ENCODE measurements at regions not wholly inside any gene's neighbourhood (a gene's known extent, or its start where the extent isn't known, plus 50 kb on each side); places are given as distances from the start of the nearest gene placed in this dataset.

DNA sequence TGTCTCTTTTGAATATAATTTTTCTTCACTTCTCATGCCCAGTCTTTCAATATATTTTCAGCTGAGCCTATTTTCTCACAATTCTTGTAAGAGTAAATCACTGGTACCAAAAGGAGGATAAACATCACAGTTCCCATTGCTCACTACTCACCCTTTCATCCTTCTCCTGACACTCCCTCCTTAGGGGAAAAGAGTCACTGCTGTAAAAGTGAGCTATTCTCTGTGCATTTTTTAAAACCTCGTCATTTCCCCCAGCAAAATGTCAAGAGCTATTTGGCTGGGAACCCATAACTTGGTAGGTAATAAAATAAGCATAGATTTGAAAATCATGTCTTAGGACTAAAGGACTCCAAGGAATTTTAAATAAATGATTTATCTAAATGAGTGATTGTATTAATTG is 340.1 kb upstream of the GYPC start:
- TF ChIP-seq ZNF331 (CRISPR knock-in tag; IDR thresholded peaks at IDR 0.05; ENCODE audit: low read depth) (no peak), NANOG (IDR thresholded peaks at IDR 0.05; ENCODE audit: borderline replicate concordance) (no peak), POLR2AphosphoS5 (IDR thresholded peaks at IDR 0.05; ENCODE audit: low read depth) (no peak), JUNB (IDR thresholded peaks at IDR 0.05; ENCODE audit: unreplicated experiment) (no peak), EZH2phosphoT487 (IDR thresholded peaks at IDR 0.05; ENCODE audit: unreplicated experiment) (no peak), STAT1 (IDR thresholded peaks at IDR 0.05; ENCODE audit: unreplicated experiment) (no peak)
- TF ChIP-seq, protein P1, sequence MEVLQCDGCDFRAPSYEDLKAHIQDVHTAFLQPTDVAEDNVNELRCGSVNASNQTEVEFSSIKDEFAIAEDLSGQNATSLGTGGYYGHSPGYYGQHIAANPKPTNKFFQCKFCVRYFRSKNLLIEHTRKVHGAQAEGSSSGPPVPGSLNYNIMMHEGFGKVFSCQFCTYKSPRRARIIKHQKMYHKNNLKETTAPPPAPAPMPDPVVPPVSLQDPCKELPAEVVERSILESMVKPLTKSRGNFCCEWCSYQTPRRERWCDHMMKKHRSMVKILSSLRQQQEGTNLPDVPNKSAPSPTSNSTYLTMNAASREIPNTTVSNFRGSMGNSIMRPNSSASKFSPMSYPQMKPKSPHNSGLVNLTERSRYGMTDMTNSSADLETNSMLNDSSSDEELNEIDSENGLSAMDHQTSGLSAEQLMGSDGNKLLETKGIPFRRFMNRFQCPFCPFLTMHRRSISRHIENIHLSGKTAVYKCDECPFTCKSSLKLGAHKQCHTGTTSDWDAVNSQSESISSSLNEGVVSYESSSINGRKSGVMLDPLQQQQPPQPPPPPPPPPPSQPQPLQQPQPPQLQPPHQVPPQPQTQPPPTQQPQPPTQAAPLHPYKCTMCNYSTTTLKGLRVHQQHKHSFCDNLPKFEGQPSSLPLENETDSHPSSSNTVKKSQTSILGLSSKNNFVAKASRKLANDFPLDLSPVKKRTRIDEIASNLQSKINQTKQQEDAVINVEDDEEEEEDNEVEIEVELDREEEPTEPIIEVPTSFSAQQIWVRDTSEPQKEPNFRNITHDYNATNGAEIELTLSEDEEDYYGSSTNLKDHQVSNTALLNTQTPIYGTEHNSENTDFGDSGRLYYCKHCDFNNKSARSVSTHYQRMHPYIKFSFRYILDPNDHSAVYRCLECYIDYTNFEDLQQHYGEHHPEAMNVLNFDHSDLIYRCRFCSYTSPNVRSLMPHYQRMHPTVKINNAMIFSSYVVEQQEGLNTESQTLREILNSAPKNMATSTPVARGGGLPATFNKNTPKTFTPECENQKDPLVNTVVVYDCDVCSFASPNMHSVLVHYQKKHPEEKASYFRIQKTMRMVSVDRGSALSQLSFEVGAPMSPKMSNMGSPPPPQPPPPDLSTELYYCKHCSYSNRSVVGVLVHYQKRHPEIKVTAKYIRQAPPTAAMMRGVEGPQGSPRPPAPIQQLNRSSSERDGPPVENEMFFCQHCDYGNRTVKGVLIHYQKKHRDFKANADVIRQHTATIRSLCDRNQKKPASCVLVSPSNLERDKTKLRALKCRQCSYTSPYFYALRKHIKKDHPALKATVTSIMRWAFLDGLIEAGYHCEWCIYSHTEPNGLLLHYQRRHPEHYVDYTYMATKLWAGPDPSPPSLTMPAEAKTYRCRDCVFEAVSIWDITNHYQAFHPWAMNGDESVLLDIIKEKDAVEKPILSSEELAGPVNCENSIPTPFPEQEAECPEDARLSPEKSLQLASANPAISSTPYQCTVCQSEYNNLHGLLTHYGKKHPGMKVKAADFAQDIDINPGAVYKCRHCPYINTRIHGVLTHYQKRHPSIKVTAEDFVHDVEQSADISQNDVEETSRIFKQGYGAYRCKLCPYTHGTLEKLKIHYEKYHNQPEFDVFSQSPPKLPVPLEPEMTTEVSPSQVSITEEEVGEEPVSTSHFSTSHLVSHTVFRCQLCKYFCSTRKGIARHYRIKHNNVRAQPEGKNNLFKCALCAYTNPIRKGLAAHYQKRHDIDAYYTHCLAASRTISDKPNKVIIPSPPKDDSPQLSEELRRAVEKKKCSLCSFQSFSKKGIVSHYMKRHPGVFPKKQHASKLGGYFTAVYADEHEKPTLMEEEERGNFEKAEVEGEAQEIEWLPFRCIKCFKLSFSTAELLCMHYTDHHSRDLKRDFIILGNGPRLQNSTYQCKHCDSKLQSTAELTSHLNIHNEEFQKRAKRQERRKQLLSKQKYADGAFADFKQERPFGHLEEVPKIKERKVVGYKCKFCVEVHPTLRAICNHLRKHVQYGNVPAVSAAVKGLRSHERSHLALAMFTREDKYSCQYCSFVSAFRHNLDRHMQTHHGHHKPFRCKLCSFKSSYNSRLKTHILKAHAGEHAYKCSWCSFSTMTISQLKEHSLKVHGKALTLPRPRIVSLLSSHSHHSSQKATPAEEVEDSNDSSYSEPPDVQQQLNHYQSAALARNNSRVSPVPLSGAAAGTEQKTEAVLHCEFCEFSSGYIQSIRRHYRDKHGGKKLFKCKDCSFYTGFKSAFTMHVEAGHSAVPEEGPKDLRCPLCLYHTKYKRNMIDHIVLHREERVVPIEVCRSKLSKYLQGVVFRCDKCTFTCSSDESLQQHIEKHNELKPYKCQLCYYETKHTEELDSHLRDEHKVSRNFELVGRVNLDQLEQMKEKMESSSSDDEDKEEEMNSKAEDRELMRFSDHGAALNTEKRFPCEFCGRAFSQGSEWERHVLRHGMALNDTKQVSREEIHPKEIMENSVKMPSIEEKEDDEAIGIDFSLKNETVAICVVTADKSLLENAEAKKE (CRISPR knock-in tag; IDR thresholded peaks at IDR 0.05), result no peak
- TF ChIP-seq, protein P2, sequence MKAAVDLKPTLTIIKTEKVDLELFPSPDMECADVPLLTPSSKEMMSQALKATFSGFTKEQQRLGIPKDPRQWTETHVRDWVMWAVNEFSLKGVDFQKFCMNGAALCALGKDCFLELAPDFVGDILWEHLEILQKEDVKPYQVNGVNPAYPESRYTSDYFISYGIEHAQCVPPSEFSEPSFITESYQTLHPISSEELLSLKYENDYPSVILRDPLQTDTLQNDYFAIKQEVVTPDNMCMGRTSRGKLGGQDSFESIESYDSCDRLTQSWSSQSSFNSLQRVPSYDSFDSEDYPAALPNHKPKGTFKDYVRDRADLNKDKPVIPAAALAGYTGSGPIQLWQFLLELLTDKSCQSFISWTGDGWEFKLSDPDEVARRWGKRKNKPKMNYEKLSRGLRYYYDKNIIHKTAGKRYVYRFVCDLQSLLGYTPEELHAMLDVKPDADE (IDR thresholded peaks at IDR 0.05), result no peak
- TF ChIP-seq, protein P3, sequence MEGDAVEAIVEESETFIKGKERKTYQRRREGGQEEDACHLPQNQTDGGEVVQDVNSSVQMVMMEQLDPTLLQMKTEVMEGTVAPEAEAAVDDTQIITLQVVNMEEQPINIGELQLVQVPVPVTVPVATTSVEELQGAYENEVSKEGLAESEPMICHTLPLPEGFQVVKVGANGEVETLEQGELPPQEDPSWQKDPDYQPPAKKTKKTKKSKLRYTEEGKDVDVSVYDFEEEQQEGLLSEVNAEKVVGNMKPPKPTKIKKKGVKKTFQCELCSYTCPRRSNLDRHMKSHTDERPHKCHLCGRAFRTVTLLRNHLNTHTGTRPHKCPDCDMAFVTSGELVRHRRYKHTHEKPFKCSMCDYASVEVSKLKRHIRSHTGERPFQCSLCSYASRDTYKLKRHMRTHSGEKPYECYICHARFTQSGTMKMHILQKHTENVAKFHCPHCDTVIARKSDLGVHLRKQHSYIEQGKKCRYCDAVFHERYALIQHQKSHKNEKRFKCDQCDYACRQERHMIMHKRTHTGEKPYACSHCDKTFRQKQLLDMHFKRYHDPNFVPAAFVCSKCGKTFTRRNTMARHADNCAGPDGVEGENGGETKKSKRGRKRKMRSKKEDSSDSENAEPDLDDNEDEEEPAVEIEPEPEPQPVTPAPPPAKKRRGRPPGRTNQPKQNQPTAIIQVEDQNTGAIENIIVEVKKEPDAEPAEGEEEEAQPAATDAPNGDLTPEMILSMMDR (conservative IDR thresholded peaks at IDR 0.05; ENCODE audit: low read depth in 2 of 2), result no peak
- Histone ChIP-seq H3K4me1 (ENCODE audit: insufficient read depth) (no peaks in the 10 kb centered on the region; the same call in 1 of the 2 replicates), H3K27me3 (ENCODE audit: insufficient read depth) (no peaks in the 10 kb centered on the region), H3K4me2 (no peak overlapping the region), H3K27ac (ENCODE audit: low read depth) (no peak overlapping the region), H2AFZ (no peak overlapping the region), H3F3A (replicated peaks; ENCODE audit: low read depth) (no peaks in the 10 kb centered on the region), H3K9me2 (ENCODE audit: insufficient read depth) (no peaks in the 10 kb centered on the region), H3K36me3 (ENCODE audit: insufficient read depth) (no peaks in the 10 kb centered on the region), H4K20me1 (replicated peaks; ENCODE audit: insufficient read depth) (no peaks in the 10 kb centered on the region), H3K79me2 (replicated peaks; ENCODE audit: insufficient read depth) (no peaks in the 10 kb centered on the region), H3K4me3 (no peak overlapping the region)
- DNase-seq (ENCODE audit: low spot score), result no peak
- no peaks in the 10 kb centered on the region for H3K36me3 Mint-ChIP-seq (ENCODE audit: low read depth)
- H3K4me3 Mint-ChIP-seq, result no peak overlapping the region
- no peak overlapping the region for H3K27ac Mint-ChIP-seq
- ATAC-seq, result no peak
- H3K9me3 Mint-ChIP-seq, result no peaks in the 10 kb centered on the region
- peaks cover 2% of the 10 kb centered on the region for H3K27me3 Mint-ChIP-seq (ENCODE audit: insufficient read depth, low read depth, poor library complexity)
- peaks cover 16% of the 10 kb centered on the region; the same call in 2 of the 3 replicates for H3K4me1 Mint-ChIP-seq
